Cardiac muscle cell (in vitro differentiated cells and primary cell): ENCODE measurements at regions not wholly inside any gene's neighbourhood (a gene's known extent, or its start where the extent isn't known, plus 50 kb on each side); places are given as distances from the start of the nearest gene placed in this dataset.

ENCODE experiments used
- DNase-seq, 2 donors: peaks; one replicate each; pipeline versions ENCODE4 v3.0.0 to v3.0.0-alpha.2; 2010 to 2017; ENCODE audit warnings: low read depth in 1 of 2, low spot score in 1 of 2
- H3K27ac ChIP-seq: fragments of 200-600 bp; sonication (generic); 2 replicates; pipeline ENCODE4 v1.5.1; 2016
- H3K27me3 ChIP-seq: fragments of 200-600 bp; sonication (generic); 2 replicates; pipeline ENCODE4 v1.6.0; 2016; ENCODE audit warnings: control low read depth
- H3K36me3 ChIP-seq: fragments of 200-600 bp; sonication (generic); 2 replicates; pipeline ENCODE4 v1.5.1; 2016; ENCODE audit warnings: control low read depth
- H3K4me1 ChIP-seq: fragments of 200-600 bp; sonication (generic); 2 replicates; pipeline ENCODE4 v1.8.1; 2017; ENCODE audit warnings: low read depth, mild to moderate bottlenecking, mixed run types
- H3K4me3 ChIP-seq: fragments of 200-600 bp; sonication (generic); 2 replicates; pipeline ENCODE4 v1.5.1; 2016; ENCODE audit warnings: mild to moderate bottlenecking
- H3K9me3 ChIP-seq: fragments of 200-600 bp; sonication (generic); 2 replicates; pipeline ENCODE4 v1.5.1; 2017; ENCODE audit warnings: low read depth, mild to moderate bottlenecking, control low read depth
- CTCF ChIP-seq: IDR thresholded peaks from 2 replicates; pipeline ENCODE4 v1.5.1; 2012; ENCODE audit warnings: low read depth, mild to moderate bottlenecking, low read length

DNA sequence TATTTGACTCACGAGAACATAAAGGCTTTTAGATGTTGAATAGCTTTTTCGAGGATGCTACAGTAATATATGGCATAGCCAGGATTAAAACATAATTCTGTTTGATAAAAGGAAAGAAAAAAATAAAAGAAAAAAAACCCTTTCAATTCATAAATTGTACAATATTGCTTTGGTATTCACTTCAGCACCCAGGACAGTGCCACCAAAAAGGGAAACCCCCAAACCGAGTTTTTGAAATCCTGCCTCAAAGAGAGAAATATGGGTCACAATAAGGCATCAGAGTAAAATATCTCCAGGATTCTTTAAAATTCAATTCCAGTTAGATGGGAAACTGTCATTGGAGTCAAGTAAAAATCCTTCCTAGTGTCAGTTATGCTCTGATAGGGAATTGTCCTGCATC, 551.2 kb upstream of the SEL1L start:
- no peaks in the 10 kb centered on the region for H3K4me1 ChIP-seq
- no peak overlapping the region for H3K27ac ChIP-seq
- no peaks in the 10 kb centered on the region for H3K36me3 ChIP-seq
- H3K27me3 ChIP-seq: no peaks in the 10 kb centered on the region
- H3K4me3 ChIP-seq: no peak overlapping the region
- no peaks in the 10 kb centered on the region for H3K9me3 ChIP-seq
- TF ChIP-seq CTCF: no peak
- DNase-seq: peak in 1 of 2 donors; percentile 34

GRCh38 chr14:82091097-82091496, 557.4 kb upstream of the SEL1L start:
- Histone ChIP-seq H3K4me3 (no peak overlapping the region), H3K4me1 (no peaks in the 10 kb centered on the region), H3K27ac (no peak overlapping the region), H3K9me3 (no peaks in the 10 kb centered on the region), H3K27me3 (no peaks in the 10 kb centered on the region), H3K36me3 (no peaks in the 10 kb centered on the region)
- TF ChIP-seq CTCF: no peak
- DNase-seq: no peak

GRCh38 chr14:82094829-82095345, 561.2 kb upstream of the SEL1L start:
- no peaks in the 10 kb centered on the region for H3K27me3 ChIP-seq
- no peak for TF ChIP-seq CTCF
- H3K4me1 ChIP-seq: no peaks in the 10 kb centered on the region
- H3K36me3 ChIP-seq: no peaks in the 10 kb centered on the region
- H3K4me3 ChIP-seq: no peak overlapping the region
- DNase-seq: no peak
- no peak overlapping the region for H3K27ac ChIP-seq
- no peaks in the 10 kb centered on the region for H3K9me3 ChIP-seq

DNA sequence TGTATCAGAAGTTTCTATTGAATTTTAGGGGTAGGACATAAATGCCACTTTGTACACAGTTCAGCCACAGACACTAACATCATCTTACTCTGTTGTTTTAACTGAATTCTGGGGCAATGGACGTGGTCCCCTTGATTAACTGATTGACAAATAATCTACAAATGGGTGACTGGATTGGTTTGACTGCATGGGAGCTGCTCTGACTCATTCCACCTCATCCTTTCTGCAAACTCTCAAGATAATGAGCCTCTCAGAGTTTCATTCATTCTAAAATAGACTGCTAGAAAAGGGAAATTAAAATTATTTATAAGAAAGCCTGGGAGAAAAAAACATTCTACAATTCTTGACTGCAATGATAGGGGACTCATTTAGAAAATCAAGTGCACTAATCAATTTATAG, 570.4 kb upstream of the SEL1L start:
- no peak for DNase-seq
- no peak for TF ChIP-seq CTCF
- no peak overlapping the region for H3K4me3 ChIP-seq
- H3K27me3 ChIP-seq: no peaks in the 10 kb centered on the region
- no peaks in the 10 kb centered on the region for H3K9me3 ChIP-seq
- H3K36me3 ChIP-seq: no peaks in the 10 kb centered on the region
- no peak overlapping the region for H3K27ac ChIP-seq
- no peaks in the 10 kb centered on the region for H3K4me1 ChIP-seq

DNA sequence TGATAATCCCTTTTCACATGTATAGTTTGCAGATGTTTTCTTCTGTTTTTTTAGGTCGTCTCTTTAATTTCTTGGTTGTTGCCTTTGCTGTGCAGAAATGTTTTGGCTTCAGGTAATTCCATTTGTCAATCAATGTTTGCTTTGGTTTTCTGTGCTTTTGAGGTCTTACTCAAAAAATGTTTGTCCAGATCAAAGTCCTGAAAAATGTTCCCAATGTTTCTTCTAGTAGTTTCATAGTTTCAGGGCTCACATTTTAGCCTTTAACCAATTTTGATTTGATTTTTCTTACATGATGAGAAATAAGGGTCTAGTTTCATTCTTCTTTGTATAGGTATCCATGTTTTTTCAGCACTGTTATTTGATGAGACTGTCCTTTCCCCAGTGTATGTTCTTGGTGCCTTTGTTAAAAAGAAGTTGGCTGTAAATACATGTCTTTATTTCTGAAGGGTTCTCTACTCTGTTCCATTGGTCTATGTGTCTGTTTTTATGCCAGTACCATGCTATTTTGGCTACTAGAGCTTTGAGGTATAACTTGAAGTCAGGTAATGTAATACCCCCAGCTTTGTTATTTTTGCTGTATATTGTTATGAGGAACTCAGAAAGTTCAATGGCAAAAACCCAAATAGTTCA, 578.7 kb upstream of the SEL1L start:
- no peak for DNase-seq
- no peaks in the 10 kb centered on the region for H3K9me3 ChIP-seq

More for the DNA sequence above, 578.7 kb upstream of the SEL1L start:
- Histone ChIP-seq H3K4me3 (no peak overlapping the region), H3K27ac (no peak overlapping the region), H3K27me3 (no peaks in the 10 kb centered on the region), H3K36me3 (no peaks in the 10 kb centered on the region), H3K4me1 (no peaks in the 10 kb centered on the region)
- TF ChIP-seq CTCF: no peak
